CD4-positive, alpha-beta T cell (primary cell): ENCODE measurements at regions not wholly inside any gene's neighbourhood (a gene's known extent, or its start where the extent isn't known, plus 50 kb on each side); places are given as distances from the start of the nearest gene placed in this dataset.

Experiments
- ATAC-seq: fragments of 200-7000 bp; cut with Tn5 transposase; one replicate; pipeline ENCODE4 v1.10.0; 2022; ENCODE audit warnings: mild to moderate bottlenecking; ENCODE audit not compliant: poor library complexity
- CTCF ChIA-PET: fragments of 350-600 bp; sonication (Branson Sonifier 250); formaldehyde crosslinking; loops from one replicate; lab custom pipeline; 2021; ENCODE audit warnings: antibody characterized with exemption, inconsistent platforms; lab: Charles Lee
- POLR2A ChIA-PET: fragments of 350-600 bp; sonication (Branson Sonifier 250); formaldehyde crosslinking; loops from one replicate; lab custom pipeline; 2021; ENCODE audit warnings: antibody characterized with exemption, inconsistent platforms; lab: Charles Lee
- DNase-seq, 14 experiments: peaks; one replicate each; pipeline ENCODE4 v3.0.0-alpha.2; 2013 to 2020; ENCODE audit warnings: mixed read lengths in 2 of 14
- H3K27ac ChIP-seq, 2 donors: one replicate each; pipeline versions ENCODE4 v1.5.1 to v1.7.0; 2013; ENCODE audit warnings: low read length in 2 of 2, low read depth in 1 of 2, mild to moderate bottlenecking in 1 of 2
- H3K27me3 ChIP-seq, 2 experiments: 1 replicate in 1 of 2; 2 replicates in 1 of 2; pipeline versions ENCODE4 v1.6.1 to v1.7.0; 2013; ENCODE audit warnings: low read length in 2 of 2, control low read depth in 1 of 2, mild to moderate bottlenecking in 1 of 2, moderate library complexity in 1 of 2; ENCODE audit not compliant: insufficient read depth in 2 of 2, control insufficient read depth in 1 of 2
- H3K36me3 ChIP-seq: one replicate; pipeline ENCODE4 v1.6.1; 2013; ENCODE audit warnings: low read length, control low read depth; ENCODE audit not compliant: insufficient read depth
- H3K4me1 ChIP-seq: one replicate; pipeline ENCODE4 v1.6.1; 2013; ENCODE audit warnings: low read length, control low read depth; ENCODE audit not compliant: insufficient read depth
- H3K4me3 ChIP-seq: one replicate; pipeline ENCODE4 v1.5.1; 2013; ENCODE audit warnings: mild to moderate bottlenecking, low read length, moderate library complexity
- H3K9me3 ChIP-seq, 2 experiments: 1 replicate in 1 of 2; 2 replicates in 1 of 2; pipeline versions ENCODE4 v1.6.1 to v1.7.0; 2013; ENCODE audit warnings: low read length in 2 of 2, mild to moderate bottlenecking in 2 of 2, control low read depth in 1 of 2, moderate library complexity in 1 of 2; ENCODE audit not compliant: control insufficient read depth in 1 of 2, insufficient read depth in 1 of 2
- H3K27ac Mint-ChIP-seq: one replicate; pipeline ENCODE4 v1.8.0; 2020; ENCODE audit warnings: mixed read lengths
- H3K27me3 Mint-ChIP-seq: one replicate; pipeline ENCODE4 v1.8.0; 2021; ENCODE audit warnings: mixed read lengths
- H3K36me3 Mint-ChIP-seq: one replicate; pipeline ENCODE4 v1.8.0; 2021; ENCODE audit warnings: low read depth, mixed read lengths
- H3K4me1 Mint-ChIP-seq: one replicate; pipeline ENCODE4 v1.8.0; 2021; ENCODE audit warnings: low read depth, mixed read lengths
- H3K4me3 Mint-ChIP-seq: one replicate; pipeline ENCODE4 v1.8.0; 2020; ENCODE audit warnings: mild to moderate bottlenecking, mixed read lengths
- H3K9me3 Mint-ChIP-seq: one replicate; pipeline ENCODE4 v1.8.0; 2020; ENCODE audit warnings: mixed read lengths
- intact Hi-C, 2 experiments: fragments of 100-400 bp; cut with DNase I in 1 of 2; cut with micrococcal nuclease in 1 of 2; formaldehyde crosslinking; loops; one replicate each; pipeline versions ENCODE4 v1.15.1 to v1.9.0; 2023 to 2025; cut with DNase I, micrococcal nuclease
- TF ChIP-seq, protein P1 (sequence below): fragments of 200-600 bp; IDR thresholded peaks from one replicate; pipeline ENCODE4 v1.8.0; 2022; ENCODE audit warnings: antibody characterized with exemption, mild to moderate bottlenecking

- H3K4me3 Mint-ChIP-seq = no peak overlapping the region
- no peaks in the 10 kb centered on the region for H3K9me3 Mint-ChIP-seq
- no peak for DNase-seq
- peaks cover 64% of the 10 kb centered on the region for H3K27me3 Mint-ChIP-seq
- CTCF ChIA-PET = no interaction called here
- H3K4me3 ChIP-seq = no peak overlapping the region
- no peak overlapping the region for H3K27ac Mint-ChIP-seq
- H3K36me3 Mint-ChIP-seq = no peaks in the 10 kb centered on the region
- H3K36me3 ChIP-seq = no peaks in the 10 kb centered on the region
- H3K9me3 ChIP-seq = no peaks in the 10 kb centered on the region
- peaks cover 13 to 14% of the 10 kb centered on the region in 2 experiments for H3K27me3 ChIP-seq
- POLR2A ChIA-PET = no interaction called here
- no peak for ATAC-seq
- peaks cover 3% of the 10 kb centered on the region for H3K4me1 ChIP-seq
- TF ChIP-seq, protein P1, sequence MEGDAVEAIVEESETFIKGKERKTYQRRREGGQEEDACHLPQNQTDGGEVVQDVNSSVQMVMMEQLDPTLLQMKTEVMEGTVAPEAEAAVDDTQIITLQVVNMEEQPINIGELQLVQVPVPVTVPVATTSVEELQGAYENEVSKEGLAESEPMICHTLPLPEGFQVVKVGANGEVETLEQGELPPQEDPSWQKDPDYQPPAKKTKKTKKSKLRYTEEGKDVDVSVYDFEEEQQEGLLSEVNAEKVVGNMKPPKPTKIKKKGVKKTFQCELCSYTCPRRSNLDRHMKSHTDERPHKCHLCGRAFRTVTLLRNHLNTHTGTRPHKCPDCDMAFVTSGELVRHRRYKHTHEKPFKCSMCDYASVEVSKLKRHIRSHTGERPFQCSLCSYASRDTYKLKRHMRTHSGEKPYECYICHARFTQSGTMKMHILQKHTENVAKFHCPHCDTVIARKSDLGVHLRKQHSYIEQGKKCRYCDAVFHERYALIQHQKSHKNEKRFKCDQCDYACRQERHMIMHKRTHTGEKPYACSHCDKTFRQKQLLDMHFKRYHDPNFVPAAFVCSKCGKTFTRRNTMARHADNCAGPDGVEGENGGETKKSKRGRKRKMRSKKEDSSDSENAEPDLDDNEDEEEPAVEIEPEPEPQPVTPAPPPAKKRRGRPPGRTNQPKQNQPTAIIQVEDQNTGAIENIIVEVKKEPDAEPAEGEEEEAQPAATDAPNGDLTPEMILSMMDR = no peak
- no peak overlapping the region for H3K27ac ChIP-seq
- no peaks in the 10 kb centered on the region for H3K4me1 Mint-ChIP-seq
- intact Hi-C loops = no loop called here
Observed at GRCh38 chr2:205882806-205883425, 200.6 kb downstream of the NRP2 start.

- H3K27ac Mint-ChIP-seq = no peak overlapping the region
- DNase-seq (no peak), ATAC-seq (no peak)
- intact Hi-C loops = no loop called here
- no peaks in the 10 kb centered on the region for H3K4me1 Mint-ChIP-seq
- ChIA-PET POLR2A (no interaction called here), CTCF (no interaction called here)
- peaks cover 46% of the 10 kb centered on the region for H3K27me3 Mint-ChIP-seq
- Histone ChIP-seq H3K27me3 (peaks cover 3 to 8% of the 10 kb centered on the region in 2 experiments), H3K4me1 (no peaks in the 10 kb centered on the region), H3K4me3 (no peak overlapping the region), H3K9me3 (no peaks in the 10 kb centered on the region), H3K36me3 (no peaks in the 10 kb centered on the region), H3K27ac (no peak overlapping the region)
- no peak overlapping the region for H3K4me3 Mint-ChIP-seq
- TF ChIP-seq, protein P1 = no peak
- no peaks in the 10 kb centered on the region for H3K9me3 Mint-ChIP-seq
- no peaks in the 10 kb centered on the region for H3K36me3 Mint-ChIP-seq
Observed at GRCh38 chr2:205880048-205880447, 197.7 kb downstream of the NRP2 start.

- H3K27me3 Mint-ChIP-seq = peaks cover 38% of the 10 kb centered on the region
- Histone ChIP-seq H3K36me3 (no peaks in the 10 kb centered on the region), H3K27me3 (peaks cover 2 to 3% of the 10 kb centered on the region in 2 experiments), H3K4me3 (no peak overlapping the region), H3K27ac (no peak overlapping the region), H3K4me1 (no peaks in the 10 kb centered on the region), H3K9me3 (peaks cover 0 to 3% of the 10 kb centered on the region in 2 experiments)
- no peaks in the 10 kb centered on the region for H3K9me3 Mint-ChIP-seq
- no peaks in the 10 kb centered on the region for H3K4me1 Mint-ChIP-seq
- H3K4me3 Mint-ChIP-seq = no peak overlapping the region
- no peak for DNase-seq
- no peak for ATAC-seq
- intact Hi-C loops = no loop called here
- TF ChIP-seq, protein P1 = no peak
- no peak overlapping the region for H3K27ac Mint-ChIP-seq
- POLR2A ChIA-PET = no interaction called here
- CTCF ChIA-PET = no interaction called here
- H3K36me3 Mint-ChIP-seq = no peaks in the 10 kb centered on the region
Observed at GRCh38 chr2:205878999-205879762, 196.9 kb downstream of the NRP2 start.
